ENCODE measurements at regions not wholly inside any gene's neighbourhood (a gene's known extent, or its start where the extent isn't known, plus 50 kb on each side); places are given as distances from the start of the nearest gene placed in this dataset.

GRCh38 chr7:98514211-98515031 is 102.7 kb upstream of the NPTX2 start:
- no peak for DNase-seq

- no peak for DNase-seq
These were observed 105.9 kb upstream of the NPTX2 start for GRCh38 chr7:98511175-98511574.

- no peak for DNase-seq
These were observed 107.2 kb upstream of the NPTX2 start for GRCh38 chr7:98509836-98510235.

- no peak for DNase-seq
These were observed 105.6 kb upstream of the BAIAP2L1 start for GRCh38 chr7:98506471-98506870.

- DNase-seq: no peak
These were observed 99.9 kb upstream of the BAIAP2L1 start for GRCh38 chr7:98500764-98501163.

- DNase-seq: no peak
These were observed 95.7 kb upstream of the BAIAP2L1 start for GRCh38 chr7:98496618-98497017.

- no peak for DNase-seq
These were observed 94.5 kb upstream of the BAIAP2L1 start for GRCh38 chr7:98495200-98495955.

GRCh38 chr7:98493030-98493778 is 92.3 kb upstream of the BAIAP2L1 start:
- DNase-seq: no peak

- no peak for DNase-seq
These were observed 87.3 kb upstream of the BAIAP2L1 start for GRCh38 chr7:98488167-98488566.

- DNase-seq: no peak
These were observed 83.2 kb upstream of the BAIAP2L1 start for GRCh38 chr7:98483964-98484545.

GRCh38 chr7:98483276-98483963 is 82.5 kb upstream of the BAIAP2L1 start:
- DNase-seq: no peak

GRCh38 chr7:98479318-98479717 is 78.4 kb upstream of the BAIAP2L1 start:
- no peak for DNase-seq

- no peak for DNase-seq
These were observed 74.5 kb upstream of the BAIAP2L1 start for GRCh38 chr7:98475352-98475751.

GRCh38 chr7:98474558-98474957 is 73.7 kb upstream of the BAIAP2L1 start:
- DNase-seq: no peak

- DNase-seq: peak; percentile 22
These were observed 71.6 kb upstream of the BAIAP2L1 start for GRCh38 chr7:98472521-98472954.

- DNase-seq: peak; percentile 36
These were observed 69.8 kb upstream of the BAIAP2L1 start for GRCh38 chr7:98470485-98471240.

- DNase-seq: no peak
These were observed 68.2 kb upstream of the BAIAP2L1 start for GRCh38 chr7:98469088-98469487.

GRCh38 chr7:98467570-98468312 is 66.9 kb upstream of the BAIAP2L1 start:
- DNase-seq: no peak

- DNase-seq: no peak
These were observed 64.1 kb upstream of the BAIAP2L1 start for GRCh38 chr7:98465022-98465421.

GRCh38 chr7:98464558-98464940 is 63.7 kb upstream of the BAIAP2L1 start:
- DNase-seq: peak; percentile 67
